HG02763 (cell line): ENCODE measurements at regions not wholly inside any gene's neighbourhood (a gene's known extent, or its start where the extent isn't known, plus 50 kb on each side); places are given as distances from the start of the nearest gene placed in this dataset.
A peak's percentile ranks its signal among the peaks of the same experiment; 100 is the strongest.

ENCODE experiments used
- ATAC-seq: cut with Tn5 transposase; IDR thresholded peaks from one replicate; pipeline ENCODE4 v1.9.1; 2021; ENCODE audit warnings: mild to moderate bottlenecking, moderate library complexity; ENCODE audit not compliant: unreplicated experiment

DNA sequence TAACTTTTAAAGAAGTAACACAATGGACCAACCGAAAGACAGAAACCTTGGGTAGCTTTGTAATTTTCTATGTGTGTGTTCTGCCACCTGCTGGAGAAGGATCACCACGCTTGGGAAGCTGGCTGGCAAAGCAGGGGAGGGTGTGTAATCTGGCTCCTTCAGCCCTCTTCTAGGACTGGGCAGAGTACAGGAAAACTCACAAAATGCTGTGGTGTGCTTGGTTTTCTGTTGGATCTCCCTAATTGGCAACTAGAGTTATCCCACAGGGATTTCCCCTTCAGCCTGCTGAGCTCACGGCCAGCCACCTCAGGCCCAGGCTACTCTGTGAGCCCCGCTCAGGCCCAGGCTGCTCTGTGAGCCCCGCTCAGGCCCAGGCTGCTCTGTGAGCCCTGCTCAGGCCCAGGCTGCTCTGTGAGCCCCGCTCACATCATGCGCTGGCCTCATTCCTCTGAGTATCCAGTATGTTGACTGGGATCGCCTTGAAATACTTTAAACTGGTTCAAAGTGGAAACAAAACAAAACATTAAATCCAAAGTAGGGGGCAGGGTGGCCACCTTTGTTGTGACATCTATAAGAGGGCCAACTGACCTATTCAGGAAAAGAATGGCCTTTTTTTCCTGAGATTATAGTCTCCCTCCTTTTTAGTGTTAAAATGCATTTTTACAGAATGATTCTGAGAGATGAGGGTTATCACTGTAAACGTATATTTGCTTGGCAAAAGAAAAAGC lies 52.0 kb upstream of the RNU6-8 start:
- peak; percentile 43 for ATAC-seq

GRCh38 chr14:32255789-32256188 lies 52.7 kb upstream of the RNU6-8 start:
- no peak for ATAC-seq

GRCh38 chr14:32256576-32256975 lies 53.5 kb upstream of the RNU6-8 start:
- ATAC-seq = no peak

GRCh38 chr14:32258336-32258993 lies 55.4 kb upstream of the RNU6-8 start:
- ATAC-seq = no peak

DNA sequence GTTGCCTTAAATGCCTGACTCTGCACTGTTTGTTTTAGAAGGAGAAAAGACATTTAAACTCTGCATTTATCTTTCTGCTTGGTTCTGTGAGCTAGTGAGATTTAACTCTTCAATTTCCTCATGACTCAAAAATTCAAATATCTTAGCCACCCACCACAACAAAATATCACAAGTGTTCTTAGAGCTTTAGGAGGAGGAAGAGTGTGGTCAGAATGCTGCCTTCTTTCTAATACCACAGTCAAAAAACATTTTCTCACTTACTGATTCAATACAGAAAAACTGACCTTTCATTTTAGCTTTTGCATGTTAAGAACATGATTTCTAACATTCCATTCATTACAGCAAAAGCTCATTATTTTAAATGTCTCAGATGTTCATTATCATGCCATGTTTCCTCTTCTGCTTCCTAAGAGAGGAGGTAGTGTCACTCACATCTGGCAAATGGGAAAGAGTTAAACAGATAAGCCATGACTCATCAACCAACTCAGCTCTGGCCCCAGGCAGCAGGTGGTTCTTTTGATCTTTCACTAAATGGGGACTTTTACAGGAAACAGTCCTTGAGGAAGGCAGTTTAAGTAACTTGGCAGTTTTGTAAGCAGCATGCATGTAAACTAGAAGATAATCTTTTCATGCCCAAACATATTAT lies 56.4 kb upstream of the RNU6-8 start:
- ATAC-seq = peak; percentile 90

DNA sequence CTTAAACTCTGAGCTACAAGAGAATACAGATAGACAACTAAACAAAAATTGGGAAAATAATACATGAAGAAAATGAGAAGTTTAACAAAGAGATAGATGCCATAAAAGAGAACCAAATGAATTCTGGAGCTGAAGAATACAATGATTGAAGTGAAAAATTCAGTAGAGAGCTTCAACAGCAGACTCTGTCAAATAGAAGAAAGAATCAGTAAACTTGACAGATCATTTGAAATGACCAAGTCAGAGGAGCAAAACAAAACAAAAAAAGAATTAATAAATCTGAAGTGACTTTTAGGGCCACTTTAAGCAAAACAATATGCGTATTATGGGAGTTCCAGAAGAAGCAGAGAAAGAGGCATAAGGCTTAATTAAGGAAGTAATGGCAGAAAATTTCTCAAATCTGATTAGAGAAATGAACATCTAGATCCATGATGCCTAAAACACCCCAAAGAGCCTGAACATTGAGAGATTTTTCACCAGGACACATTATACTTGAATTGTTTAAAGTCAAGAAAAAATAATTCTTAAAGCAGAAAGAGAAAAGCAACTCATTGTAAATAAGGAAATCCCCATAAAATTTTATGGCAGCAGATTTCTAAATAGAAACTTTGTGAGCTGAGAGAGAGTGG lies 61.0 kb upstream of the RNU6-8 start:
- ATAC-seq = no peak

- ATAC-seq = no peak
Measured at GRCh38 chr14:32265584-32265983, 62.5 kb upstream of the RNU6-8 start.

DNA sequence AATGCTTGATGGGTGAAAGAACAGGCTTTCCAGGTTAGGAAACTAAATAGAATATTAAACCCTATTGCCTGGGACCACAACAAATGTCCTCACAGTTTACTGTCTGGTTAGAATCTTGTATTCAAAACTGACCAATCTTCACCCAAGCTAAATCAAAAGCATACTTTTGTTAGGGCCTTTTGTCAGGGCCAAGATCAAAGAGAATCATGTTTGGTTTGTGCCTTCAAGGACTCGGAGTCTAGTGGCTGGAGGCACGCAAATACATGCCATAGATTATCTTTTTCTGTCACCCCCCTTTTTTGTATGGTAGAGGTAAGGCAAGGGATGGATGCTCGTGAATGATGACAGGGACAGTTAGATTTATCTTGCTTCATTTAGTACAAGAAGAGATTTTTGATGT lies 51.1 kb upstream of the AKAP6 start:
- no peak for ATAC-seq
